ENCODE measurements at regions not wholly inside any gene's neighbourhood (a gene's known extent, or its start where the extent isn't known, plus 50 kb on each side); places are given as distances from the start of the nearest gene placed in this dataset.
A peak's percentile ranks its signal among the peaks of the same experiment; 100 is the strongest.

GRCh38 chr13:47230155-47230554, 333.3 kb upstream of the HTR2A start:
- Histone ChIP-seq H3K4me3 (ENCODE audit: low read length) (no peak overlapping the region), H3K36me3 (ENCODE audit: control insufficient read depth, insufficient read depth, low read length) (no peaks in the 10 kb centered on the region), H3K27me3 (ENCODE audit: control insufficient read depth, insufficient read depth, low read length) (no peaks in the 10 kb centered on the region), H3K4me1 (ENCODE audit: control insufficient read depth, insufficient read depth, low read length) (no peaks in the 10 kb centered on the region), H3K27ac (ENCODE audit: low read length) (no peak overlapping the region), H3K9me3 (replicated peaks; ENCODE audit: control insufficient read depth, low read depth, low read length) (peaks cover 2% of the 10 kb centered on the region)
- DNase-seq: no peak
- no CpG with 5 or more reads among the region's 2 CpGs for WGBS (ENCODE audit: insufficient coverage)

- H3K4me1 ChIP-seq (ENCODE audit: control insufficient read depth, insufficient read depth, low read length): no peaks in the 10 kb centered on the region
- H3K9me3 ChIP-seq (replicated peaks; ENCODE audit: control insufficient read depth, low read depth, low read length): peaks cover 2% of the 10 kb centered on the region
- H3K27me3 ChIP-seq (ENCODE audit: control insufficient read depth, insufficient read depth, low read length): no peaks in the 10 kb centered on the region
- no peaks in the 10 kb centered on the region for H3K36me3 ChIP-seq (ENCODE audit: control insufficient read depth, insufficient read depth, low read length)
- H3K4me3 ChIP-seq (ENCODE audit: low read length): no peak overlapping the region
- no peak overlapping the region for H3K27ac ChIP-seq (ENCODE audit: low read length)
- DNase-seq: no peak
Observed at GRCh38 chr13:47226516-47226915, 329.7 kb upstream of the HTR2A start.

DNA sequence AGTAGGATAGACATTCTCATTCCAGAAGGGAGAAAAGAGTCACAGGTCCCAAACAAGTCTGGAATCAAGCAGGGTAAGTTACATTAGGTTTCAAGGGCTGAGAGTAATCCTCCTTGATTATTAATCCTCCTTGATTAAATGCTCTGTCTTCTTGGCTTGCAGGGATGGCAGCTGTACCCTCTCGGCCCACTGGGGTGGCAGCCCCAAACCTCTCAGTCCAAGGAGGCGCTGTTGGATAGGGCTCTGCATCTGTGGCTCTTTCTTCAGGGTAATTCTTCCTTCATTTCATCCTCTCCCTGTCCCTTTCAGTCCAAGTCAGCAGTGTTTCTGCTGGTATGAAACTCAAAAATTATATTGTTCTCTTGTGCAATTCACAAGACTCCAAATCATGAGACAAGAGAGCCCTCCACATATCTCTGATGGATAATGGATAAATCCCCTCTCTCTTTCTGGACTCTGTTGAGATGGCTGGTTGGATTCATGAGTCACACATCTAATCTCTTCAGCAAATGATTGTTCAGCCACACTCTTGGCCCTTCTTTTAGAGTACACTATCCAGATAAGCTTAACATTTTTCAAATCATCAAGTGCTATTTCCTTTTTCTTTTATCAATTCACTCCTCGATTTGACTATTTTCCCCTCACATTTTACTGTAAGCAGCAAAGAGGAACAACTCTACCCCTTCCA, 323.7 kb upstream of the HTR2A start:
- Histone ChIP-seq H3K4me3 (ENCODE audit: low read length) (no peak overlapping the region), H3K36me3 (ENCODE audit: control insufficient read depth, insufficient read depth, low read length) (no peaks in the 10 kb centered on the region), H3K9me3 (replicated peaks; ENCODE audit: control insufficient read depth, low read depth, low read length) (no peaks in the 10 kb centered on the region), H3K27ac (ENCODE audit: low read length) (no peak overlapping the region), H3K4me1 (ENCODE audit: control insufficient read depth, insufficient read depth, low read length) (no peaks in the 10 kb centered on the region), H3K27me3 (ENCODE audit: control insufficient read depth, insufficient read depth, low read length) (no peaks in the 10 kb centered on the region)
- no peak for DNase-seq
- WGBS (ENCODE audit: insufficient coverage): 78% methylated on average over 3 of the region's 3 CpGs

DNA sequence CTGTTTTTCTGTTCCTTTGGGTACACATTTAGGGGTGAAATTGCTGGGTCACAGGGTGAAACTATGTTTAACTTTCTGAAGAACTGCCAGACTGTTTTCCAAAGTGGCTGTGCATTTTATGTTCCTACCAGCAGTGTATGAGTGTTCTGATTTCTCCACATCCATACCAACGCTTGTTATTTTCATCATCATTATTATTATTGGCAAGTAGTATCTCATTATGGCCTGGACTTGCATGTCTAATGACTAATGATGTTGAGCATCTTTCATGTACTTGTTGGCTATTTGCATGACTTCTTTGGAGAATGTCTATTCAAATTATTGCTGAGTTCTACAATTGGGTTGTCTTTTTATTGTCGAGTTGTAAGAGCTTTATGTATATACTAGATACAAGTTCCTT, 321.8 kb upstream of the HTR2A start:
- Histone ChIP-seq H3K9me3 (replicated peaks; ENCODE audit: control insufficient read depth, low read depth, low read length) (no peaks in the 10 kb centered on the region), H3K4me3 (ENCODE audit: low read length) (no peak overlapping the region), H3K4me1 (ENCODE audit: control insufficient read depth, insufficient read depth, low read length) (no peaks in the 10 kb centered on the region), H3K27ac (ENCODE audit: low read length) (no peak overlapping the region), H3K36me3 (ENCODE audit: control insufficient read depth, insufficient read depth, low read length) (no peaks in the 10 kb centered on the region), H3K27me3 (ENCODE audit: control insufficient read depth, insufficient read depth, low read length) (no peaks in the 10 kb centered on the region)
- WGBS (ENCODE audit: insufficient coverage): no CpG with 5 or more reads among the region's 2 CpGs
- no peak for DNase-seq

- H3K9me3 ChIP-seq (replicated peaks; ENCODE audit: control insufficient read depth, low read depth, low read length): no peaks in the 10 kb centered on the region
- H3K27ac ChIP-seq (ENCODE audit: low read length): no peak overlapping the region
- WGBS (ENCODE audit: insufficient coverage): 67% methylated on average over 1 of the region's 2 CpGs
- no peaks in the 10 kb centered on the region for H3K27me3 ChIP-seq (ENCODE audit: control insufficient read depth, insufficient read depth, low read length)
- no peak overlapping the region for H3K4me3 ChIP-seq (ENCODE audit: low read length)
- H3K4me1 ChIP-seq (ENCODE audit: control insufficient read depth, insufficient read depth, low read length): no peaks in the 10 kb centered on the region
- peak; percentile 24 for DNase-seq
- no peaks in the 10 kb centered on the region for H3K36me3 ChIP-seq (ENCODE audit: control insufficient read depth, insufficient read depth, low read length)
Observed at GRCh38 chr13:47216176-47216822, 319.4 kb upstream of the HTR2A start.

GRCh38 chr13:47215736-47216135, 318.9 kb upstream of the HTR2A start:
- H3K36me3 ChIP-seq (ENCODE audit: control insufficient read depth, insufficient read depth, low read length): no peaks in the 10 kb centered on the region
- no CpG with 5 or more reads among the region's 2 CpGs for WGBS (ENCODE audit: insufficient coverage)
- no peaks in the 10 kb centered on the region for H3K27me3 ChIP-seq (ENCODE audit: control insufficient read depth, insufficient read depth, low read length)
- no peak overlapping the region for H3K27ac ChIP-seq (ENCODE audit: low read length)
- H3K9me3 ChIP-seq (replicated peaks; ENCODE audit: control insufficient read depth, low read depth, low read length): no peaks in the 10 kb centered on the region
- H3K4me3 ChIP-seq (ENCODE audit: low read length): no peak overlapping the region
- DNase-seq: peak; percentile 36
- no peaks in the 10 kb centered on the region for H3K4me1 ChIP-seq (ENCODE audit: control insufficient read depth, insufficient read depth, low read length)

DNA sequence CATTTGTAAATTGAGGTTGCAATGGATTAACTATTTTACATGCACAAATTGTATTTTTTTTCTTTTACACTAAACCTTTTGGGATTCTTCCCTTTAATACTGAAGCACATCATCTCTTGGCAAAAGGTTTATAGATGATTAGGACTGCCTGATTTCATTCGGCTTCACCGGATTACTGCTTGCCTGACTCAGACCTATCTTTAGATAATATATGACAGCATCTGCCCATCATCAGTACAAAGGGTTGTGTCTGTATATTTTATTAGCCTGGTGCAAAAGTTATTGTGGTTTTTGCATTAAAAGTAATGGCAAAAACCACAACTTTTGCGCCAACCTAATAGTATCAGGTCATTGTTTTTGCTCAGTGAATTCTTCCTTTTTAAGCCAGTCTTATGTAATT, 316.2 kb upstream of the HTR2A start:
- WGBS (ENCODE audit: insufficient coverage): no CpG with 5 or more reads among the region's 3 CpGs
- Histone ChIP-seq H3K4me3 (ENCODE audit: low read length) (no peak overlapping the region), H3K9me3 (replicated peaks; ENCODE audit: control insufficient read depth, low read depth, low read length) (no peaks in the 10 kb centered on the region), H3K36me3 (ENCODE audit: control insufficient read depth, insufficient read depth, low read length) (no peaks in the 10 kb centered on the region), H3K27me3 (ENCODE audit: control insufficient read depth, insufficient read depth, low read length) (no peaks in the 10 kb centered on the region), H3K4me1 (ENCODE audit: control insufficient read depth, insufficient read depth, low read length) (no peaks in the 10 kb centered on the region), H3K27ac (ENCODE audit: low read length) (no peak overlapping the region)
- DNase-seq: no peak

GRCh38 chr13:47211106-47211505, 314.3 kb upstream of the HTR2A start:
- 71% methylated on average over 1 of the region's 5 CpGs for WGBS (ENCODE audit: insufficient coverage)
- no peaks in the 10 kb centered on the region for H3K4me1 ChIP-seq (ENCODE audit: control insufficient read depth, insufficient read depth, low read length)
- no peak overlapping the region for H3K27ac ChIP-seq (ENCODE audit: low read length)
- H3K27me3 ChIP-seq (ENCODE audit: control insufficient read depth, insufficient read depth, low read length): no peaks in the 10 kb centered on the region
- H3K4me3 ChIP-seq (ENCODE audit: low read length): no peak overlapping the region
- no peaks in the 10 kb centered on the region for H3K36me3 ChIP-seq (ENCODE audit: control insufficient read depth, insufficient read depth, low read length)
- H3K9me3 ChIP-seq (replicated peaks; ENCODE audit: control insufficient read depth, low read depth, low read length): no peaks in the 10 kb centered on the region
- no peak for DNase-seq

DNA sequence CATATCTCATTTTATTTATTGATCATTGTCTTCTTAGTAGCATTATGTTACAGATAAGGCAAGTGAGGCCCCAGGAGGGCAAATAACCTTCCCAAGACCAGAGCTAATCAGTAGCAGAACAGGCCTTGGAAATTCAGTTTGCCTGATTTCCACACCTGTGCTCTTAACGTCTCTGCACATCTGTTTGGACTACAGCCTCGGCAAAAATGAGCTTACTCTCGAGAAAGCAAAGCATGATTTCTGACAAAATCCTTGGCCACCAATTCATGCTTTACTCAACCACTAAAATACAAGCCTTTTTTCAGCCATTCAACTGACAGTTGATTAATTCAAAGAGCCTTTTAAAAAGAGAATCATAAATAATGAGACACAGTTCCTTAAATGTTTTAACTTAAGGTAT, 309.3 kb upstream of the HTR2A start:
- H3K4me3 ChIP-seq (ENCODE audit: low read length): no peak overlapping the region
- DNase-seq: peak; percentile 87
- no peaks in the 10 kb centered on the region for H3K36me3 ChIP-seq (ENCODE audit: control insufficient read depth, insufficient read depth, low read length)
- H3K27me3 ChIP-seq (ENCODE audit: control insufficient read depth, insufficient read depth, low read length): no peaks in the 10 kb centered on the region
- no peaks in the 10 kb centered on the region for H3K9me3 ChIP-seq (replicated peaks; ENCODE audit: control insufficient read depth, low read depth, low read length)
- 29% methylated on average over 3 of the region's 3 CpGs for WGBS (ENCODE audit: insufficient coverage)
- no peaks in the 10 kb centered on the region for H3K4me1 ChIP-seq (ENCODE audit: control insufficient read depth, insufficient read depth, low read length)
- H3K27ac ChIP-seq (ENCODE audit: low read length): no peak overlapping the region

DNA sequence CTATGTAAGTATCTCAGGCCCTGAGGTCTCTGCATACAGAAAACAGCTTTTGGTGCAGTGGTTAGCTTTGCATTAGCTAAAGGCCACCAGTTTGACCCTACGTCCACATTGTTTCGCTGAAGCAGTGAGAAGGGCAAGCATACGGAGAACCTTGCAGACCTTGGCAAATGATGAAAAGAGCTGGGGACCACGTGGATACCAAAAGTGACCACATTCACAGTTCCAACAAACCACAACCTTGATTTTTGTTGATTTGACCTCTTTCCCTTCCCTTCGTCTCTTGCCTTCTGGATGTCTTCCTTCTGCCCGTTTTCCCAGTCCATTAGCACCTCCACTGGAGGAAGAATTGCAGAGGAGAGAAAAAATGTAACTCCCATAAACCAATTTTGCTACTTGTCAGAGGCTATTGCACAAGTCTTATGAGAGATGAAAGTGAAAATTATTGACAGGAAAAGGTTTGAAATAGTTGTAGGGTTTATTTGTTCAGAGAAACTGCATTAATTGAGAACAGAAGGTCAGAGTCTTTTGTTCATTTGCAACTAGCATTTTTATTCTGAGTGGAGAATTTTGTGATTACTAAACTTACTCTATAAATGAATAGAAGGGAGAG, 293.9 kb upstream of the HTR2A start:
- no peaks in the 10 kb centered on the region for H3K9me3 ChIP-seq (replicated peaks; ENCODE audit: control insufficient read depth, low read depth, low read length)
- no peak overlapping the region for H3K27ac ChIP-seq (ENCODE audit: low read length)
- DNase-seq: no peak
- no peaks in the 10 kb centered on the region for H3K4me1 ChIP-seq (ENCODE audit: control insufficient read depth, insufficient read depth, low read length)
- H3K4me3 ChIP-seq (ENCODE audit: low read length): no peak overlapping the region
- H3K27me3 ChIP-seq (ENCODE audit: control insufficient read depth, insufficient read depth, low read length): no peaks in the 10 kb centered on the region
- no peaks in the 10 kb centered on the region for H3K36me3 ChIP-seq (ENCODE audit: control insufficient read depth, insufficient read depth, low read length)
- 57% methylated on average over 1 of the region's 6 CpGs for WGBS (ENCODE audit: insufficient coverage)

Measured in muscle of leg (tissue), 3 donors.